Suprapubic skin (tissue), 4 donors: ENCODE measurements at regions not wholly inside any gene's neighbourhood (a gene's known extent, or its start where the extent isn't known, plus 50 kb on each side); places are given as distances from the start of the nearest gene placed in this dataset.

Experiments used
- DNase-seq, 2 donors: peaks; one replicate each; pipeline ENCODE4 v3.0.0-alpha.2; 2019; ENCODE audit warnings: low spot score in 2 of 2
- H3K27ac ChIP-seq: fragments of 200-600 bp; sonication (generic); one replicate; pipeline ENCODE4 v1.5.1; 2019
- H3K27me3 ChIP-seq: fragments of 200-600 bp; sonication (generic); one replicate; pipeline ENCODE4 v1.5.1; 2019
- H3K36me3 ChIP-seq: fragments of 200-600 bp; sonication (generic); one replicate; pipeline ENCODE4 v1.5.1; 2019
- H3K4me1 ChIP-seq: fragments of 200-600 bp; sonication (generic); one replicate; pipeline ENCODE4 v1.5.1; 2019
- H3K4me3 ChIP-seq: fragments of 200-600 bp; sonication (generic); one replicate; pipeline ENCODE4 v1.5.1; 2019; ENCODE audit warnings: mild to moderate bottlenecking
- H3K9me3 ChIP-seq: fragments of 200-600 bp; sonication (generic); one replicate; pipeline ENCODE4 v1.5.1; 2019
- CTCF ChIP-seq, 2 donors: fragments of 200-600 bp in 1 of 2; fragments of 450-650 bp in 1 of 2; sonication (generic) in 1 of 2; IDR thresholded peaks; one replicate each; pipeline ENCODE4 v1.5.1; 2016 to 2019; ENCODE audit warnings: antibody characterized with exemption in 2 of 2, mild to moderate bottlenecking in 1 of 2, moderate library complexity in 1 of 2
- EP300 ChIP-seq: sonication (generic); formaldehyde crosslinking; IDR thresholded peaks from one replicate; pipeline ENCODE4 v1.6.1; 2017; ENCODE audit warnings: antibody characterized with exemption
- POLR2A ChIP-seq, 2 donors: fragments of 450-650 bp; IDR thresholded peaks; one replicate each; pipeline ENCODE4 v1.6.1; 2017; ENCODE audit warnings: antibody characterized with exemption in 2 of 2, mild to moderate bottlenecking in 2 of 2, moderate library complexity in 2 of 2
- POLR2AphosphoS5 ChIP-seq, 3 donors: sonication (generic); formaldehyde crosslinking; IDR thresholded peaks; one replicate each; pipeline ENCODE4 v1.6.1; 2017; ENCODE audit warnings: antibody characterized with exemption in 3 of 3
- WGBS: methylation state at CpG from one replicate; pipeline ENCODE4 v1.1.5; 2018; 5-methylcytosine and 5-hydroxymethylcytosine counted together

GRCh38 chr13:59474696-59475095 is 689.0 kb downstream of the DIAPH3 start:
- no peaks in the 10 kb centered on the region for H3K4me1 ChIP-seq
- no peaks in the 10 kb centered on the region for H3K9me3 ChIP-seq
- TF ChIP-seq POLR2AphosphoS5 (IDR thresholded peaks at IDR 0.05) (no peak), EP300 (no peak), POLR2A (IDR thresholded peaks at IDR 0.05) (no peak), CTCF (IDR thresholded peaks at IDR 0.05) (no peak)

GRCh38 chr13:59475911-59476310 is 687.8 kb downstream of the DIAPH3 start:
- WGBS: 73% methylated on average over 2 of the region's 2 CpGs
- Histone ChIP-seq H3K36me3 (no peaks in the 10 kb centered on the region), H3K27ac (no peak overlapping the region), H3K4me3 (no peak overlapping the region), H3K4me1 (no peaks in the 10 kb centered on the region), H3K9me3 (no peaks in the 10 kb centered on the region), H3K27me3 (no peaks in the 10 kb centered on the region)
- DNase-seq: no peak
- no peak for TF ChIP-seq CTCF (IDR thresholded peaks at IDR 0.05)
- no peak for TF ChIP-seq POLR2AphosphoS5 (IDR thresholded peaks at IDR 0.05)
- no peak for TF ChIP-seq EP300
- TF ChIP-seq POLR2A (IDR thresholded peaks at IDR 0.05): no peak

More at GRCh38 chr13:59474696-59475095, 689.0 kb downstream of the DIAPH3 start:
- DNase-seq: no peak
- no peak overlapping the region for H3K4me3 ChIP-seq
- H3K27ac ChIP-seq: no peak overlapping the region
- H3K36me3 ChIP-seq: no peaks in the 10 kb centered on the region
- WGBS: 80% methylated on average over 1 of the region's 1 CpG
- no peaks in the 10 kb centered on the region for H3K27me3 ChIP-seq

GRCh38 chr13:59476366-59476765 is 687.4 kb downstream of the DIAPH3 start:
- WGBS: 48% methylated on average over 2 of the region's 2 CpGs
- no peaks in the 10 kb centered on the region for H3K36me3 ChIP-seq
- no peaks in the 10 kb centered on the region for H3K9me3 ChIP-seq
- DNase-seq: no peak
- H3K4me3 ChIP-seq: no peak overlapping the region
- no peak overlapping the region for H3K27ac ChIP-seq
- H3K4me1 ChIP-seq: no peaks in the 10 kb centered on the region
- TF ChIP-seq POLR2AphosphoS5 (IDR thresholded peaks at IDR 0.05) (no peak), POLR2A (IDR thresholded peaks at IDR 0.05) (no peak), CTCF (IDR thresholded peaks at IDR 0.05) (no peak), EP300 (no peak)
- no peaks in the 10 kb centered on the region for H3K27me3 ChIP-seq

- DNase-seq: no peak
- Histone ChIP-seq H3K36me3 (no peaks in the 10 kb centered on the region), H3K4me3 (no peak overlapping the region), H3K4me1 (no peaks in the 10 kb centered on the region), H3K9me3 (no peaks in the 10 kb centered on the region), H3K27ac (no peak overlapping the region), H3K27me3 (no peaks in the 10 kb centered on the region)
- TF ChIP-seq POLR2AphosphoS5 (IDR thresholded peaks at IDR 0.05): no peak
- TF ChIP-seq POLR2A (IDR thresholded peaks at IDR 0.05): no peak
- TF ChIP-seq EP300: no peak
- WGBS: 92% methylated on average over 3 of the region's 3 CpGs
Observed at GRCh38 chr13:59477011-59477410, 686.7 kb downstream of the DIAPH3 start.

GRCh38 chr13:59478908-59479307 is 684.8 kb downstream of the DIAPH3 start:
- no peak for TF ChIP-seq POLR2A (IDR thresholded peaks at IDR 0.05)
- TF ChIP-seq POLR2AphosphoS5 (IDR thresholded peaks at IDR 0.05): no peak
- no peak for TF ChIP-seq CTCF (IDR thresholded peaks at IDR 0.05)
- TF ChIP-seq EP300: no peak
- no peaks in the 10 kb centered on the region for H3K36me3 ChIP-seq
- no peak overlapping the region for H3K4me3 ChIP-seq
- WGBS: 76% methylated on average over 7 of the region's 7 CpGs
- H3K27ac ChIP-seq: no peak overlapping the region
- no peaks in the 10 kb centered on the region for H3K9me3 ChIP-seq
- DNase-seq: no peak
- H3K27me3 ChIP-seq: no peaks in the 10 kb centered on the region
- no peaks in the 10 kb centered on the region for H3K4me1 ChIP-seq

- H3K4me1 ChIP-seq: no peaks in the 10 kb centered on the region
- H3K9me3 ChIP-seq: no peaks in the 10 kb centered on the region
- TF ChIP-seq POLR2A (IDR thresholded peaks at IDR 0.05) (no peak), CTCF (IDR thresholded peaks at IDR 0.05) (no peak), EP300 (no peak), POLR2AphosphoS5 (IDR thresholded peaks at IDR 0.05) (no peak)
- DNase-seq: no peak
- WGBS: 85% methylated on average over 3 of the region's 3 CpGs
- H3K36me3 ChIP-seq: no peaks in the 10 kb centered on the region
- H3K27ac ChIP-seq: no peak overlapping the region
- no peaks in the 10 kb centered on the region for H3K27me3 ChIP-seq
- H3K4me3 ChIP-seq: no peak overlapping the region
Observed at GRCh38 chr13:59479629-59480028, 684.1 kb downstream of the DIAPH3 start.
